SIG-M5 (cell line): ENCODE measurements at regions not wholly inside any gene's neighbourhood (a gene's known extent, or its start where the extent isn't known, plus 50 kb on each side); places are given as distances from the start of the nearest gene placed in this dataset.

Experiments
- DNase-seq: peaks from one replicate; lab custom pipeline; 2025; lab: John Stamatoyannopoulos, UW

DNA sequence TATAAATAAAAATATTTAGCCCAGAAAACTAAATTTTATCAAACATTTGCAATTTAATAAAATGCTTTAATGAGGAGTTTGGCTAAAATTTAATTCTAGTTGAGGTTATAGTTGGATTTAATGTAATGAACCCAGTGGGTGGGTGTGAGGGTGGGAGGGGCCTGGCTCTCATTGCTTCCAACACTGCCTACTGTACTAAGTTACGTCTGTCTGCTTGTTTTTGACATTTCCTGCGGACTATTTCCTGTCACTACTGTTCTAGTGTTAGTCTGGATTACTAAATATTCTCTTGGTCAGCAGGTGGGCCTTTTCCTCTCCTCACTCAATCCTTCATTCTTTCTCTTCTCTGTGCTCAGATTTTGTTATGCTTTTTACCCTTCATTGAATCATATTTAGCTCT lies 82.5 kb upstream of the MAP3K7 start:
- no peak for DNase-seq

DNA sequence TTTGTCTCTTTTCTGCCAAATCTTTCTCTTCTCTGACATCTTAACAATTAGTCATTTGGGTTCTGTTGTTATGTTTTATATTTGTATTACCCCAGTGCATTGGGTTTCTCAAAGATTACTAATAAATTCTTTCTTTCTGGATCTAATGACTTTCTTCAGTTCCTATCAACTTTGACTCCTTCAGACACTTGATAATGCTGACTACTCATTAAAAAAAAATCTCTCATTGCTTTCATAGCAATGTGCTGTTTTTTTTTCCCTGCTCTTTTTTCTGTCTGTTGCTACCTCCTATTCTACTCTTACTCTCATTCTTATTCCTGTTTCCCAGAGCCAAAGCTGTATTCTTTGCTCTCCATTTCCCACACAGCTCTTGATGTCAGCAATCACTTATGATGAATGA lies 81.3 kb upstream of the MAP3K7 start:
- DNase-seq = no peak

DNA sequence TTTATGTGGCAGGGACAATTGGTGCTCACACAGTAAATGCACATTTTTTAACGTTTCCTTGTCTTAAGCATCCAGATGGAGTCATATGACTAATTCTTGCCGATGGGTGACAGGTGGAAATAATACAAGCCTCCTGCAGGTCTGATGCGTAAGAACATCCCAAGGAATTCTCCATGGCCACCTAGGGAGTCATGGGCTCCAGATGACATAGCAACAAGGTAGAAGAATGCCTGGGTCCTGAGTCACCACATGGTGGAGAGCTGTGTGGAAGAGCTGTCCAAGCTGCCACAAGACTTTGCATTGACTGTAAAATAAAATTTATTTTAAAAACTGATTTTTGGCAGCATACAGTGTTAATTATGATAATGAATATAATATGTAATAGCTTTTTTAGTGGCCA lies 77.0 kb upstream of the MAP3K7 start:
- DNase-seq = no peak

GRCh38 chr6:90663106-90663505 lies 76.2 kb upstream of the MAP3K7 start:
- DNase-seq = no peak

GRCh38 chr6:90660931-90661330 lies 74.1 kb upstream of the MAP3K7 start:
- no peak for DNase-seq

GRCh38 chr6:90658497-90658896 lies 71.6 kb upstream of the MAP3K7 start:
- DNase-seq = no peak

DNA sequence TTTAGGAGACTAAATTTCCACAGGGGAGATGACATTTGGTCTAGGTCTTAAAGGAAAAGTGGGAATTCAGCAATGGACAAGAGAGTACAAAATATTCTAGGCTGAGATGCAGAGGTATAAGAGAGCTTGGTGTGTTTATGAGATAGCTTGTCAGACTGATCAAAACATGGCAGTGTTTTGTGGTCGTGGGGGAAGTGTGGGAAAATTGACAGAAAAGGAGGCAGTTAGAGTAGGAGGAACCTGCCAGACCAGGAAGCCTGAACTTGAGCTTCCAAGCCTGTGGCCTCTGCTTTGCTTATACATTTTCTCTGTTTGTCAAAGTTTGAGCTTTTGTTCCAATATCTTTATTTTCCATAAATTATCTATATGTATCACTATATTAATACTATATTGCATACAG lies 69.5 kb upstream of the MAP3K7 start:
- DNase-seq = no peak

DNA sequence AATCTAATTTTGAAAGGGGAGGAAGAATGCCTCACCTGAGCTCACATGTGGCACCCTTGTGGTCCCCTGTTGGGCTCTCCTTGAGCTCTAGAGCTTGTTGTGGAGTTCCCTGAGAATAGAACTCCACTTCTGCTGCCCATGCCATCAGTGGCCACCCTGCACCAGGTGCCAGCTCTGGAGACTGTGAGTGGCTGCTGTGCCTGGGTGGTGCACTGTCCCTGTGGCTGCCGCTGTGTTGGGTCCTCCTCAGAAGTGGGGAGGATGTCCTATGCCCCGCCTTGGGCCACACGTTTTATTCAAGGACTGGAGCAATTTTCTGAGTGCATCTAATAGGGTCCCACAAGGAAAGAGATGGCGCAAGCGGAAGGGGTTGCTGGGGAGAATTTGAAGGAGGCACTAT lies 67.9 kb upstream of the MAP3K7 start:
- no peak for DNase-seq

DNA sequence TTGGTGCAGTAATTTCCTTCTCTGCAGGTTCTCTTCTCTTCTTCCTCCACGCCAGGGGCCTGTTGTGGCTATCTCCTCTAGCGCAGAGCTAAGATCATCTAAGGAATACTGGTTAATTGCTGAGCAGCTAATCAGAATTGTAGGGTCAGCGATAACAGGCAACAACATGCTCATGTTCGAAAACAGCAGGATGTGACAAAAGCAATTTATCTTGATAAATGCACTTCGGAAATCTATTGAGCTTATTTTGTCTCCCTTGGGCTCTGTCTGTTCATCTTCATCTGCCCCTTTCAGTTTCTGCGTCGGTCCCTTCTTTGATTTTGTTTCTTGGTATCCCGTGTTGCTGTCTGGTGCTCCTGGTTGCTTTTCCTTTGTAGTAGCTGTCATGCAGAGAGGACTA lies 67.3 kb upstream of the MAP3K7 start:
- no peak for DNase-seq

DNA sequence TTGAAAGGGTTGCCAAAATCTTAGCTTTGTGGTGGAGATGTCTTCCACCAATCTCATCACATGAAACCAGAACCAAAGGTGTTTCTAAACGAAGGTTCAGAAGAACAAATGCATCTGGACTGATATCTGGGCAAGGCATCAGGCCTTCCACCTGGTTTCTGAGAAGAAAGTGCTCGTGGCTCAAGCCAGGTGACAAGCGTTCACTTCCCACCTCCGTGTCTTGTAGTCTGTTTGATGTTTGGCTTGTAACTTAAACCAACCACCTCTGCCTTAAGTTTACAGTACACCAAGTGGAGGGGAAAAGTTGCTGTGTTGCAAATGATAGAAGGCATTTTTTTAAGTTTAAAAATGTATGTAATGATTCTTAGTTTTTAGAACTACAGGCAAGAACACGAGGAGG lies 66.9 kb upstream of the MAP3K7 start:
- DNase-seq = no peak

- no peak for DNase-seq
Measured at GRCh38 chr6:90650041-90650940, 63.4 kb upstream of the MAP3K7 start.

DNA sequence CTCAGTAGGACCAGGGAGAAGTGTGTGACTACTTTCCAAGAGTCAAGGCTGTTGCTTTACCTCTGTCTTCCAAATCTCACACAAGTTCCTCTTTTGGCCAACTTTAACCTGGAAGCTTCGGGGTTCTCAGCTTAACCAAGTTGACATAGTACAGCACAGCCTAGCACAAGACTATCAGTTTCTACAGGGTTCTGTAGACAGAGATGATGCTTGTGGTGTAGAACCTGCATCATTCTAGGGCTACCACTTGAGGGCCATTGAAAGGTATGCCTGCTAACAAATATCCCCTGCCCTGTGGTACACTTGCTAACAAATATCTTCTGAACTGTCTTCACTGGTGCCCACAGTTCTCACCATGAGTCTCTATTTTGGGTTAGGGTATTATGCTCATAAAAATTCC lies 62.0 kb upstream of the MAP3K7 start:
- no peak for DNase-seq

DNA sequence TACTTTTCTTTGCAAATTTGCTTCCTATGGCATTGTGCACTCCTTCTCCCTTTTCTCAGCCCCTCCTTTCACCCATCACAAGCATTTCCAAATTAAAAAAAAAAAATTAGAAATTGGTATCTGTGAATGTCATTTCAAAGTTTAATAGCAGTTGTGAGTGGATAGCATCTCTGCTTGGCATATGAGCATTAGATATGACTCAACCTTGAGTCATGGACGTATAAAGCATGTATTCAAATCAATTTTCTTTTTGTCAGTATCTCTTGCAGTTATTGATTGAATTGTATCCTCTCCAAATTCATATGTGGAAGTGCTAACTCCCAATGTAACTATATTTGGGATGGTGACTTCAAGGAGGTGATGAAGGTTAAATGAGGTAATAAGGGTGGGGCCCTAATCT lies 60.1 kb upstream of the MAP3K7 start:
- DNase-seq = no peak

DNA sequence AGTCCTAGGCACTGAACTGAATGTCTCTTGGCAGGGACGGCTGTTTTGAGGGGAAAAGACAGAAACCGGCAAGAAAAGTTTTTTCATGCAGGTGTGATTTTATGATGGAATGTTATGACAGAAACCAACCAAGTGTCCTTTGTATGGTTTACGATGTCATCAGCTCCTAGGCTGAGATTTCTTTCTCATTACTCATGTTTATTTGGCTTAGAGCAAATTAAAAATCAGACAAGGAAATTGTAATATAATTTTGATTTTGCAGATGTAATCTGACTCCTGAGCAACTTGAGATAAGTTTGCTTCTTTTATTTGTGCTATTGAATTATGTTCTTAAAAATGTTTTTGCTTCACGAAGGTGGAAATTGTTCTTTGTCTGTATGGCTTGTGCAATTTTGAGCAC lies 58.8 kb upstream of the MAP3K7 start:
- DNase-seq = no peak

DNA sequence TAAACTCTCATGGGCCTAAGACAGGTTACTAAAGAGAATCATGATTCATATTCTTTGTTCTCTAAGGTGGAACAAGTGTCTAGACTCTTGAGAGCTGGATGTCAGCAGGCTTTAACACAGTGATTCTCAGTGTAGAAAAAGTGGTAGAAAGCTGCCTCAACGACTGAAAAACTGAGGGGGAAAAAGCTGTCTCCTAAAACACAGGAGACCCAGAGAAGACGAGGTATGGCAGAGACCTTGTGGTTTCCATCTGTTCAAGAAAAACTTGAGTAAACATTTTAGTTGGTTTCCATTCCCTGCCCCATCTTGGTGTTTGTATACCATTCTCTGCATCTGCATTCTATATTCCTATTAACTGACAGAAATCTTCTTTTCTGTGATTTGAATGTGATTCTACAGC lies 57.6 kb upstream of the MAP3K7 start:
- no peak for DNase-seq

GRCh38 chr6:90643381-90643780 lies 56.5 kb upstream of the MAP3K7 start:
- no peak for DNase-seq

GRCh38 chr6:90637320-90637719 lies 50.4 kb upstream of the MAP3K7 start:
- DNase-seq = no peak
